ENCODE measurements at regions not wholly inside any gene's neighbourhood (a gene's known extent, or its start where the extent isn't known, plus 50 kb on each side); places are given as distances from the start of the nearest gene placed in this dataset.

- no peak overlapping the region for H3K4me3 ChIP-seq (ENCODE audit: low read depth, low read length)
- DNase-seq (ENCODE audit: low read depth) = no peak
- TF ChIP-seq CTCF (IDR thresholded peaks at IDR 0.05; ENCODE audit: control insufficient read depth, extremely low read depth, insufficient read depth) = no peak
These were observed 252.9 kb downstream of the DPY19L2 start for GRCh38 chr12:63415357-63415756.

- no peak overlapping the region for H3K4me3 ChIP-seq (ENCODE audit: low read depth, low read length)
- no peak for TF ChIP-seq CTCF (IDR thresholded peaks at IDR 0.05; ENCODE audit: control insufficient read depth, extremely low read depth, insufficient read depth)
- DNase-seq (ENCODE audit: low read depth) = no peak
These were observed 258.1 kb downstream of the DPY19L2 start for GRCh38 chr12:63410197-63410596.

- TF ChIP-seq CTCF (IDR thresholded peaks at IDR 0.05; ENCODE audit: control insufficient read depth, extremely low read depth, insufficient read depth) = no peak
- H3K4me3 ChIP-seq (ENCODE audit: low read depth, low read length) = no peak overlapping the region
- DNase-seq (ENCODE audit: low read depth) = no peak
These were observed 255.8 kb upstream of the AVPR1A start for GRCh38 chr12:63406781-63407180.

GRCh38 chr12:63404611-63405010 is 253.6 kb upstream of the AVPR1A start:
- no peak for TF ChIP-seq CTCF (IDR thresholded peaks at IDR 0.05; ENCODE audit: control insufficient read depth, extremely low read depth, insufficient read depth)
- DNase-seq (ENCODE audit: low read depth) = no peak
- H3K4me3 ChIP-seq (ENCODE audit: low read depth, low read length) = no peak overlapping the region

GRCh38 chr12:63403256-63403655 is 252.3 kb upstream of the AVPR1A start:
- no peak overlapping the region for H3K4me3 ChIP-seq (ENCODE audit: low read depth, low read length)
- no peak for DNase-seq (ENCODE audit: low read depth)
- TF ChIP-seq CTCF (IDR thresholded peaks at IDR 0.05; ENCODE audit: control insufficient read depth, extremely low read depth, insufficient read depth) = no peak

- DNase-seq (ENCODE audit: low read depth) = peak; percentile 50
- no peak for TF ChIP-seq CTCF (IDR thresholded peaks at IDR 0.05; ENCODE audit: control insufficient read depth, extremely low read depth, insufficient read depth)
- no peak overlapping the region for H3K4me3 ChIP-seq (ENCODE audit: low read depth, low read length)
These were observed 249.7 kb upstream of the AVPR1A start for GRCh38 chr12:63400718-63401117.

- no peak overlapping the region for H3K4me3 ChIP-seq (ENCODE audit: low read depth, low read length)
- no peak for TF ChIP-seq CTCF (IDR thresholded peaks at IDR 0.05; ENCODE audit: control insufficient read depth, extremely low read depth, insufficient read depth)
- DNase-seq (ENCODE audit: low read depth) = no peak
These were observed 249.3 kb upstream of the AVPR1A start for GRCh38 chr12:63400318-63400717.
